CD8-positive, alpha-beta memory T cell (primary cell): ENCODE measurements at regions not wholly inside any gene's neighbourhood (a gene's known extent, or its start where the extent isn't known, plus 50 kb on each side); places are given as distances from the start of the nearest gene placed in this dataset.

Source experiments
- CTCF ChIA-PET: fragments of 350-600 bp; sonication (Branson Sonifier 250); formaldehyde crosslinking; loops from one replicate; lab custom pipeline; 2021; ENCODE audit warnings: antibody characterized with exemption; lab: Charles Lee
- POLR2A ChIA-PET: fragments of 350-600 bp; sonication (Branson Sonifier 250); formaldehyde crosslinking; loops from one replicate; lab custom pipeline; 2021; ENCODE audit warnings: antibody characterized with exemption; lab: Charles Lee
- DNase-seq, 5 donors: peaks; one replicate each; pipeline versions ENCODE4 v3.0.0 to v3.0.0-alpha.2; 2020 to 2022; ENCODE audit warnings: mixed read lengths in 1 of 5
- H3K27ac ChIP-seq: one replicate; pipeline ENCODE4 v1.7.0; 2013; ENCODE audit warnings: low read depth, mild to moderate bottlenecking, low read length, moderate library complexity
- H3K27me3 ChIP-seq: 2 replicates; pipeline ENCODE4 v1.7.0; 2013; ENCODE audit warnings: low read length, mild to moderate bottlenecking; ENCODE audit not compliant: insufficient read depth, poor library complexity, severe bottlenecking
- H3K36me3 ChIP-seq: 2 replicates; pipeline ENCODE4 v1.7.0; 2013; ENCODE audit warnings: mild to moderate bottlenecking, low read length, moderate library complexity; ENCODE audit not compliant: insufficient read depth
- H3K4me1 ChIP-seq: 2 replicates; pipeline ENCODE4 v1.7.0; 2013; ENCODE audit warnings: mild to moderate bottlenecking, low read length, moderate library complexity; ENCODE audit not compliant: insufficient read depth
- H3K4me3 ChIP-seq: 2 replicates; pipeline ENCODE4 v1.7.0; 2013; ENCODE audit warnings: mild to moderate bottlenecking, low read length
- H3K9me3 ChIP-seq: 2 replicates; pipeline ENCODE4 v1.7.0; 2013; ENCODE audit warnings: mild to moderate bottlenecking, low read length
- H3K27ac Mint-ChIP-seq, 8 donors: one replicate each; pipeline ENCODE4 v1.8.0; 2020 to 2021; ENCODE audit warnings: mixed read lengths in 8 of 8, mild to moderate bottlenecking in 6 of 8, inconsistent platforms in 3 of 8, moderate library complexity in 3 of 8
- H3K27me3 Mint-ChIP-seq, 2 donors: one replicate each; pipeline ENCODE4 v1.8.0; 2020 to 2021; ENCODE audit warnings: mixed read lengths in 2 of 2, mild to moderate bottlenecking in 1 of 2, moderate library complexity in 1 of 2
- H3K36me3 Mint-ChIP-seq, 3 donors: one replicate each; pipeline ENCODE4 v1.8.0; 2020 to 2021; ENCODE audit warnings: mixed read lengths in 3 of 3, inconsistent platforms in 1 of 3, mild to moderate bottlenecking in 1 of 3
- H3K4me1 Mint-ChIP-seq, 3 donors: one replicate each; pipeline ENCODE4 v1.8.0; 2020 to 2021; ENCODE audit warnings: mixed read lengths in 3 of 3, inconsistent platforms in 1 of 3, mild to moderate bottlenecking in 1 of 3
- H3K4me3 Mint-ChIP-seq, 7 donors: one replicate each; pipeline ENCODE4 v1.8.0; 2020 to 2021; ENCODE audit warnings: mixed read lengths in 7 of 7, mild to moderate bottlenecking in 6 of 7, moderate library complexity in 4 of 7, inconsistent platforms in 2 of 7
- H3K9me3 Mint-ChIP-seq, 5 donors: one replicate each; pipeline ENCODE4 v1.8.0; 2020 to 2022; ENCODE audit warnings: mixed read lengths in 5 of 5, mild to moderate bottlenecking in 3 of 5, moderate library complexity in 2 of 5, inconsistent platforms in 1 of 5

GRCh38 chr7:130901209-130901783, 167.3 kb upstream of the KLF14 start:
- H3K9me3 ChIP-seq: no peaks in the 10 kb centered on the region
- DNase-seq: no peak
- Mint-ChIP-seq H3K36me3 (peaks cover 0 to 93% (median 16%) of the 10 kb centered on the region in 3 donors), H3K9me3 (no peaks in the 10 kb centered on the region), H3K27me3 (peaks cover 0 to 5% of the 10 kb centered on the region in 2 donors), H3K4me3 (peak overlapping the region in 1 of 7 donors; percentile 41), H3K27ac (peak overlapping the region; percentile 35 to 95 (median 84)), H3K4me1 (peaks cover 59 to 99% (median 83%) of the 10 kb centered on the region in 3 donors)
- H3K27ac ChIP-seq: no peak overlapping the region
- H3K36me3 ChIP-seq: peaks cover 12% of the 10 kb centered on the region
- H3K4me1 ChIP-seq: peaks cover 30% of the 10 kb centered on the region
- POLR2A ChIA-PET: no interaction called here
- H3K4me3 ChIP-seq: no peak overlapping the region
- CTCF ChIA-PET: no interaction called here
- H3K27me3 ChIP-seq: no peaks in the 10 kb centered on the region

DNA sequence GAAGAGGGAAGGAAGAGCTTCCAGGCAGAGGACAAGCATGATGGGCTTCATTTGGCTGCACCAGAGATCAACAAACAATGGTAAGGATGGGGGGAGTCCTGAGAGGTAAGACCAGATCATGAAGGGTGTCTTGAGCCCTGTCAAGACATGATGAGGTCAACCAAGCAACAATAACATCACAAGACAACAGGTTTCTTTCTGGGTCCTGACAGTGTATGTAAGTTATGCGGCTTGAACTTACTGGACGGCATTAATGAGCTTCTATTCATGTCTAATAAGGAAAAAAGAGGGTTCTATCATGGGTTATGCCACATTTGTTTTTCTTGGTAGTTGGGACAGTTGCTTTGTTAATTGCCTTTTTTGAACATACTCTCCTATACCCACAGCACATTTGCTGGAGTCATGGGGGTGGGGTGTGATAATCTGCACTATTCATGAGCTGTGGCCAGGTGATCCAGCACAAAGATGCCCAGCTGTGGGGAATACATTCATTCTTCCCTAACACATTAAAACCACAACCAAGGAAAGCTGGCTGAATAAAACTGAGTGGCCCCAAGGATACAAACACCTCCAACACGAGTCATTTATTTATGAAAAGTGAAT, 168.8 kb upstream of the KLF14 start:
- peak overlapping the region in 1 of 7 donors; percentile 27 for H3K4me3 Mint-ChIP-seq

GRCh38 chr7:130903358-130903974, 169.5 kb upstream of the KLF14 start:
- H3K27me3 Mint-ChIP-seq: peaks cover 0 to 5% of the 10 kb centered on the region in 2 donors
- peak overlapping the region in 5 of 7 donors; percentile 9 to 58 (median 39) for H3K4me3 Mint-ChIP-seq
- Histone ChIP-seq H3K9me3 (no peaks in the 10 kb centered on the region), H3K4me3 (no peak overlapping the region), H3K27ac (peak overlapping the region; percentile 12), H3K4me1 (peaks cover 13% of the 10 kb centered on the region), H3K36me3 (peaks cover 12% of the 10 kb centered on the region), H3K27me3 (no peaks in the 10 kb centered on the region)
- ChIA-PET CTCF (interaction anchor here (1.9 to 2.1 kb wide), 2 partner anchors 79 to 138 kb away, joined by 10 read pairs; no protein-coding TSS in a partner anchor), POLR2A (interaction anchor here (1.5 to 2.3 kb wide), 2 partner anchors 9 to 10 kb away, joined by 3 to 5 read pairs; no protein-coding TSS in a partner anchor)
- peaks cover 0 to 81% (median 15%) of the 10 kb centered on the region in 3 donors for H3K36me3 Mint-ChIP-seq
- H3K9me3 Mint-ChIP-seq: no peaks in the 10 kb centered on the region
- DNase-seq: no peak
- H3K4me1 Mint-ChIP-seq: peaks cover 57 to 92% (median 83%) of the 10 kb centered on the region in 3 donors
- H3K27ac Mint-ChIP-seq: peak overlapping the region; percentile 51 to 94 (median 83)

More for the DNA sequence above, 168.8 kb upstream of the KLF14 start:
- no peak for DNase-seq
- H3K9me3 Mint-ChIP-seq: no peaks in the 10 kb centered on the region
- H3K4me3 ChIP-seq: no peak overlapping the region
- peak overlapping the region; percentile 17 to 95 (median 76) for H3K27ac Mint-ChIP-seq
- peaks cover 15% of the 10 kb centered on the region for H3K4me1 ChIP-seq
- H3K27me3 ChIP-seq: no peaks in the 10 kb centered on the region
- peaks cover 0 to 85% (median 17%) of the 10 kb centered on the region in 3 donors for H3K36me3 Mint-ChIP-seq
- ChIA-PET POLR2A (interaction anchor here (1.5 to 2.3 kb wide), 2 partner anchors 9 to 10 kb away, joined by 3 to 5 read pairs; no protein-coding TSS in a partner anchor), CTCF (interaction anchor here (1.9 kb wide), 1 partner anchor 138 kb away, joined by 10 read pairs; no protein-coding TSS in a partner anchor)
- H3K27me3 Mint-ChIP-seq: peaks cover 0 to 5% of the 10 kb centered on the region in 2 donors
- H3K27ac ChIP-seq: no peak overlapping the region
- no peaks in the 10 kb centered on the region for H3K9me3 ChIP-seq
- H3K4me1 Mint-ChIP-seq: peaks cover 57 to 97% (median 85%) of the 10 kb centered on the region in 3 donors
- peaks cover 12% of the 10 kb centered on the region for H3K36me3 ChIP-seq

DNA sequence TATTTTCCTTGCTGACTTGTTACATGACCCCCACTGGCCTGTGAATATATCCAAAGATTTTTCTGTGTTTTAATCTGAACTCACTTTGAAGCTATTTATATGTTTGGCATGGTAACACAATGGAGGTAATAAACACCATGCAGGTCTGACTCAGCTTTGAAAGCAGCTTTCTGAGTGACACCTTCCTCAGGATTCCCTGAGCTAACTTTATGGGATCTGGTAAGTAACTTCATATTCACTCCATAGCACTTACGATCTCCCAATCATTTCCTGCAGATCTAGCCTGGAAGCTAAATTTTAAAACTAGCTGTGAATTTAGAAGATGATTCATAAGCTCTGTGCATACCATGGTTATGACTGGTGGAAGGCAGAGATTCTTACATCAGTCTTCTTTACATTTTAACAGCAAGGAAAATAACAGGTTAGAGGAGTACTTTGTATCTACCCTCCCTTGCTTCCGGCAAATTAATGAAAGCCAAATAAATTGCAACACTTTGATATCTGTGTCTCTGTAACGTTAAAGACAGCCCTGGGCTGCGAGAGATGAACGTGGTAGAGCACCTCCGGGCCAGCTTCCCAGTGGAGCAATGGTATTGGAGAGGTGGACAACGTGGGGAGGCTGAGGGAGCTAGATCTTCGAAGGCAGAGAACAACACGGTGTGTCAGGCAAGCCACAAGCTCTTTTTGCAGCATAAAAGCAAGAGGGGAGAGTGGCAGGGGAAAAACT, 170.2 kb upstream of the KLF14 start:
- Histone ChIP-seq H3K4me3 (no peak overlapping the region), H3K4me1 (peaks cover 18% of the 10 kb centered on the region), H3K27ac (peak overlapping the region; percentile 12), H3K9me3 (no peaks in the 10 kb centered on the region), H3K36me3 (peaks cover 12% of the 10 kb centered on the region), H3K27me3 (no peaks in the 10 kb centered on the region)
- Mint-ChIP-seq H3K9me3 (no peaks in the 10 kb centered on the region), H3K4me3 (peak overlapping the region in 4 of 7 donors; percentile 17 to 59 (median 58)), H3K36me3 (peaks cover 0 to 81% (median 15%) of the 10 kb centered on the region in 3 donors), H3K27ac (peak overlapping the region; percentile 51 to 93 (median 82)), H3K4me1 (peaks cover 58 to 92% (median 86%) of the 10 kb centered on the region in 3 donors), H3K27me3 (peaks cover 0 to 4% of the 10 kb centered on the region in 2 donors)
- POLR2A ChIA-PET: interaction anchor here (1.0 to 2.3 kb wide), 3 partner anchors 9 to 18 kb away, joined by 3 to 5 read pairs (median 3); no protein-coding TSS in a partner anchor
- DNase-seq: no peak
- CTCF ChIA-PET: interaction anchor here (0.7 to 2.1 kb wide), 5 partner anchors 7 to 137 kb away, joined by 3 to 10 read pairs (median 7); no protein-coding TSS in a partner anchor

GRCh38 chr7:130904792-130905191, 170.8 kb upstream of the KLF14 start:
- CTCF ChIA-PET: interaction anchor here (0.7 to 2.1 kb wide), 6 partner anchors 8 to 136 kb away, joined by 3 to 10 read pairs (median 6); no protein-coding TSS in a partner anchor
- Histone ChIP-seq H3K27me3 (no peaks in the 10 kb centered on the region), H3K4me3 (no peak overlapping the region), H3K36me3 (peaks cover 12% of the 10 kb centered on the region), H3K9me3 (no peaks in the 10 kb centered on the region), H3K27ac (no peak overlapping the region), H3K4me1 (peaks cover 24% of the 10 kb centered on the region)
- POLR2A ChIA-PET: interaction anchor here (1.0 to 2.3 kb wide), 2 partner anchors 8 to 17 kb away, joined by 3 to 5 read pairs; no protein-coding TSS in a partner anchor
- Mint-ChIP-seq H3K4me3 (peak overlapping the region in 2 of 7 donors; percentile 27 to 58), H3K27me3 (peaks cover 0 to 4% of the 10 kb centered on the region in 2 donors), H3K27ac (peak overlapping the region in 6 of 8 donors; percentile 36 to 93 (median 62)), H3K4me1 (peaks cover 58 to 92% (median 86%) of the 10 kb centered on the region in 3 donors), H3K36me3 (peaks cover 0 to 81% (median 13%) of the 10 kb centered on the region in 3 donors), H3K9me3 (no peaks in the 10 kb centered on the region)
- DNase-seq: no peak

DNA sequence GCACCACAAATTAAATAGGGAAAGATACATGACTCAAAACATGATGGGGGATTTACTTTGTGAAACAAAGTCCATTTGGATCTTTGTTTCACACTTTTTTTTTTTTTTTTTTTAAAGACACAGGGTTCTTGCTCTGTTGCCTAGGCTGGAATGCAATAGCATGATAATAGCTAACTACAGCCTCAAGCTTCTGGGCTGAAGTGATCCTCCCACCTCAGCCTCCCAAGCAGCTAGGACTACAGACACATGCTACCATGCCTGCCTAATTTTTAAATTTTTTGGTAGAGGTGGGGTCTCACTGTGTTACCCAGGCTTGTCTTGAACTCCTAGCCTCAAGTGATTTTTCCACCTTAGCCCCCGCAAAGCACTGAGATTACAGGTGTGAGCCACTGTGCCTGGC, 172.6 kb upstream of the KLF14 start:
- Mint-ChIP-seq H3K9me3 (no peaks in the 10 kb centered on the region), H3K27me3 (peaks cover 0 to 4% of the 10 kb centered on the region in 2 donors), H3K4me3 (no peak overlapping the region), H3K27ac (peak overlapping the region in 3 of 8 donors; percentile 3 to 93 (median 76)), H3K36me3 (peaks cover 0 to 79% (median 8%) of the 10 kb centered on the region in 3 donors), H3K4me1 (peaks cover 64 to 92% (median 88%) of the 10 kb centered on the region in 3 donors)
- H3K27ac ChIP-seq: no peak overlapping the region
- ChIA-PET POLR2A (no interaction called here), CTCF (interaction anchor here (1.2 to 1.3 kb wide), 2 partner anchors 10 to 134 kb away, joined by 3 to 5 read pairs; no protein-coding TSS in a partner anchor)
- no peak overlapping the region for H3K4me3 ChIP-seq
- peaks cover 12% of the 10 kb centered on the region for H3K36me3 ChIP-seq
- no peak for DNase-seq
- peaks cover 42% of the 10 kb centered on the region for H3K4me1 ChIP-seq
- H3K27me3 ChIP-seq: no peaks in the 10 kb centered on the region
- H3K9me3 ChIP-seq: no peaks in the 10 kb centered on the region

GRCh38 chr7:130907439-130907838, 173.4 kb upstream of the KLF14 start:
- Histone ChIP-seq H3K9me3 (no peaks in the 10 kb centered on the region), H3K4me3 (no peak overlapping the region), H3K27me3 (no peaks in the 10 kb centered on the region), H3K4me1 (peaks cover 51% of the 10 kb centered on the region), H3K36me3 (peaks cover 5% of the 10 kb centered on the region), H3K27ac (no peak overlapping the region)
- H3K36me3 Mint-ChIP-seq: peaks cover 0 to 78% (median 6%) of the 10 kb centered on the region in 3 donors
- peaks cover 67 to 94% (median 89%) of the 10 kb centered on the region in 3 donors for H3K4me1 Mint-ChIP-seq
- H3K27me3 Mint-ChIP-seq: peaks cover 0 to 4% of the 10 kb centered on the region in 2 donors
- H3K9me3 Mint-ChIP-seq: no peaks in the 10 kb centered on the region
- ChIA-PET POLR2A (no interaction called here), CTCF (interaction anchor here (1.2 to 4.7 kb wide), 3 partner anchors 10 to 133 kb away, joined by 3 to 27 read pairs (median 5); no protein-coding TSS in a partner anchor)
- no peak for DNase-seq
- H3K27ac Mint-ChIP-seq: peak overlapping the region in 6 of 8 donors; percentile 15 to 80 (median 62)
- H3K4me3 Mint-ChIP-seq: peak overlapping the region in 1 of 7 donors; percentile 37
